ENCODE measurements at regions not wholly inside any gene's neighbourhood (a gene's known extent, or its start where the extent isn't known, plus 50 kb on each side); places are given as distances from the start of the nearest gene placed in this dataset.

GRCh38 chr4:138672393-138672976 is 343.1 kb upstream of the NOCT start:
- H3K4me3 ChIP-seq (ENCODE audit: low read depth, poor library complexity, severe bottlenecking): no peak overlapping the region
- WGBS, 2 donors: 78 to 85% methylated on average over 9 of the region's 9 CpGs
- intact Hi-C loops (cut with DNase I; ENCODE audit: low total_unique reads): no loop called here
- TF ChIP-seq CTCF (IDR thresholded peaks at IDR 0.05) (no peak), POLR2A (IDR thresholded peaks at IDR 0.05) (no peak)
- no peak for DNase-seq (ENCODE audit: low spot score in 2 of 2)

- TF ChIP-seq CTCF (IDR thresholded peaks at IDR 0.05): no peak
- no peak overlapping the region for H3K4me3 ChIP-seq (ENCODE audit: low read depth, poor library complexity, severe bottlenecking)
- DNase-seq (ENCODE audit: low spot score in 2 of 2): no peak
- WGBS, 2 donors: 80% methylated on average over 3 of the region's 3 CpGs
- intact Hi-C loops (cut with DNase I; ENCODE audit: low total_unique reads): no loop called here
Measured at GRCh38 chr4:138671606-138672084, 343.9 kb upstream of the NOCT start.

GRCh38 chr4:138671106-138671505 is 344.5 kb upstream of the NOCT start:
- intact Hi-C loops (cut with DNase I; ENCODE audit: low total_unique reads): no loop called here
- no peak for DNase-seq (ENCODE audit: low spot score in 2 of 2)
- no peak for TF ChIP-seq POLR2A (IDR thresholded peaks at IDR 0.05)
- no peak for TF ChIP-seq CTCF (IDR thresholded peaks at IDR 0.05)
- H3K4me3 ChIP-seq (ENCODE audit: low read depth, poor library complexity, severe bottlenecking): no peak overlapping the region

GRCh38 chr4:138670681-138671080 is 344.9 kb upstream of the NOCT start:
- DNase-seq (ENCODE audit: low spot score in 2 of 2): no peak
- intact Hi-C loops (cut with DNase I; ENCODE audit: low total_unique reads): no loop called here
- WGBS, 2 donors: 82 to 90% methylated on average over 5 of the region's 5 CpGs
- TF ChIP-seq CTCF (IDR thresholded peaks at IDR 0.05) (no peak), POLR2A (IDR thresholded peaks at IDR 0.05) (no peak)
- no peak overlapping the region for H3K4me3 ChIP-seq (ENCODE audit: low read depth, poor library complexity, severe bottlenecking)

GRCh38 chr4:138669479-138670315 is 345.9 kb upstream of the NOCT start:
- 88 to 89% methylated on average over 6 of the region's 6 CpGs for WGBS, 2 donors

More at GRCh38 chr4:138669479-138670315, 345.9 kb upstream of the NOCT start:
- DNase-seq (ENCODE audit: low spot score in 2 of 2): no peak
- no peak overlapping the region for H3K4me3 ChIP-seq (ENCODE audit: low read depth, poor library complexity, severe bottlenecking)
- TF ChIP-seq POLR2A (IDR thresholded peaks at IDR 0.05): no peak
- TF ChIP-seq CTCF (IDR thresholded peaks at IDR 0.05): no peak
- intact Hi-C loops (cut with DNase I; ENCODE audit: low total_unique reads): no loop called here

All from lower leg skin (tissue), 4 donors.